GM12878 (cell line): ENCODE measurements at regions not wholly inside any gene's neighbourhood (a gene's known extent, or its start where the extent isn't known, plus 50 kb on each side); places are given as distances from the start of the nearest gene placed in this dataset.

Experiments used
- ATAC-seq: fragments of 200-7000 bp; cut with Tn5 transposase; 3 replicates; pipeline ENCODE4 v1.9.1; 2020; ENCODE audit warnings: mild to moderate bottlenecking, moderate library complexity
- BruUV-seq: library from RNA; stranded (reverse); fragments of 400-500 nt; replicated peaks from 2 replicates; lab custom pipeline; 2021; lab: Mats Ljungman, UMichigan
- CTCF ChIA-PET: fragments of 300-600 bp; sonication (Branson Sonifier 250); formaldehyde crosslinking; extraction: SDS; loops from one replicate; lab custom pipeline; 2021; ENCODE audit warnings: inconsistent platforms; lab: Yijun Ruan, JAX
- POLR2A ChIA-PET: fragments of 350-600 bp; formaldehyde crosslinking; extraction: SDS; loops from one replicate; lab custom pipeline; 2021; ENCODE audit warnings: inconsistent platforms; lab: Charles Lee
- RAD21 ChIA-PET: fragments of 300-600 bp; sonication (Branson Sonifier 250); formaldehyde crosslinking; loops from one replicate; lab custom pipeline; 2023; ENCODE audit warnings: antibody characterized with exemption; ENCODE audit not compliant: unreplicated experiment; lab: Charles Lee
- SMC1A ChIA-PET: fragments of 300-600 bp; sonication (Branson Sonifier 250); formaldehyde crosslinking; loops from one replicate; lab custom pipeline; 2023; ENCODE audit not compliant: unreplicated experiment, uncharacterized antibody; lab: Charles Lee
- DNase-seq: peaks from one replicate; pipeline ENCODE4 v3.0.0-alpha.2; 2011; ENCODE audit warnings: low read depth, low spot score
- FAIRE-seq: peaks from 3 replicates; lab custom pipeline; 2011; peaks lifted over from hg19 to GRCh38; lab: Jason Lieb, UNC
- H2AFZ ChIP-seq: 2 replicates; pipeline ENCODE4 v1.6.0; 2011; ENCODE audit warnings: low read depth, low read length, control low read depth; ENCODE audit not compliant: control insufficient read depth
- H3K27ac ChIP-seq: 2 replicates; pipeline ENCODE4 v1.5.1; 2011; ENCODE audit warnings: control low read depth; ENCODE audit not compliant: control insufficient read depth, insufficient read depth
- H3K27me3 ChIP-seq, 2 experiments: replicated peaks in 1 of 2; 2 replicates each; pipeline versions ENCODE4 v1.6.0 to v1.6.1; 2011; ENCODE audit warnings: low read length in 1 of 2; ENCODE audit not compliant: control insufficient read depth in 2 of 2, insufficient read depth in 2 of 2
- H3K36me3 ChIP-seq, 2 experiments: 2 replicates each; pipeline ENCODE4 v1.5.1; 2011; ENCODE audit warnings: low read length in 1 of 2; ENCODE audit not compliant: control insufficient read depth in 2 of 2, insufficient read depth in 2 of 2
- H3K4me1 ChIP-seq: 2 replicates; pipeline ENCODE4 v1.6.1; 2011; ENCODE audit warnings: mild to moderate bottlenecking, low read length, moderate library complexity, mixed read lengths; ENCODE audit not compliant: control insufficient read depth, insufficient read depth
- H3K4me2 ChIP-seq: 2 replicates; pipeline ENCODE4 v1.6.0; 2011; ENCODE audit warnings: control low read depth; ENCODE audit not compliant: control insufficient read depth, insufficient read depth
- H3K4me3 ChIP-seq: fragments of 200-600 bp; sonication (generic); 2 replicates; pipeline ENCODE4 v1.5.1; 2016
- H3K79me2 ChIP-seq: 2 replicates; pipeline ENCODE4 v1.6.0; 2011; ENCODE audit warnings: low read length; ENCODE audit not compliant: control insufficient read depth, insufficient read depth
- H3K9ac ChIP-seq: 2 replicates; pipeline ENCODE4 v1.8.0; 2011; ENCODE audit warnings: low read length, control low read depth, mixed read lengths; ENCODE audit not compliant: control insufficient read depth, insufficient read depth
- H3K9me3 ChIP-seq: replicated peaks from 3 replicates; pipeline ENCODE4 v1.5.1; 2011; ENCODE audit warnings: mild to moderate bottlenecking, low read length; ENCODE audit not compliant: control insufficient read depth, insufficient read depth
- H4K20me1 ChIP-seq: 2 replicates; pipeline ENCODE4 v1.6.0; 2011; ENCODE audit not compliant: control insufficient read depth, insufficient read depth
- MYB ChIP-seq: fragments of 150-350 bp; IDR thresholded peaks from 2 replicates; pipeline ENCODE4 v1.6.1; 2014; ENCODE audit warnings: mild to moderate bottlenecking, low read depth, low read length, borderline replicate concordance
- PAX8 ChIP-seq: fragments of 450-650 bp; IDR thresholded peaks from 2 replicates; pipeline ENCODE4 v1.6.1; 2017; ENCODE audit warnings: mild to moderate bottlenecking, moderate library complexity
- POLR2A ChIP-seq: IDR thresholded peaks from 2 replicates; pipeline ENCODE4 v1.6.1; 2011; ENCODE audit warnings: low read depth, mild to moderate bottlenecking, low read length
- RBBP5 ChIP-seq: fragments of 200-600 bp; sonication (generic); conservative IDR thresholded peaks from 2 replicates; pipeline ENCODE4 v1.6.1; 2016
- RELB ChIP-seq: fragments of 450-650 bp; IDR thresholded peaks from 2 replicates; pipeline ENCODE4 v1.6.1; 2017; ENCODE audit warnings: low read depth, mild to moderate bottlenecking, moderate library complexity
- SIN3A ChIP-seq: IDR thresholded peaks from 2 replicates; pipeline ENCODE4 v1.6.1; 2012; ENCODE audit warnings: low read depth, low read length, improper control_type of control experiment
- ZBTB11 ChIP-seq: fragments of 450-650 bp; formaldehyde crosslinking; IDR thresholded peaks from 2 replicates; pipeline ENCODE4 v1.5.0; 2022; ENCODE audit warnings: mild to moderate bottlenecking, missing genetic modification characterization
- ZNF217 ChIP-seq: fragments of 450-650 bp; IDR thresholded peaks from 2 replicates; pipeline ENCODE4 v1.6.1; 2017; ENCODE audit warnings: antibody characterized with exemption, mild to moderate bottlenecking
- WGBS: methylation state at CpG from one replicate; pipeline ENCODE4 v1.1.6; 2016; ENCODE audit warnings: low lambda C conversion rate; ENCODE audit not compliant: insufficient replicate concordance, insufficient coverage; ENCODE audit errors: missing lambda C conversion rate; 5-methylcytosine and 5-hydroxymethylcytosine counted together
- in situ Hi-C: fragments of 300-500 bp; cut with MboI; formaldehyde crosslinking; loops from 9 replicates; pipeline ENCODE4 v1.14.3; 2018; ENCODE audit warnings: mixed read lengths
- intact Hi-C: fragments of 100-400 bp; cut with micrococcal nuclease; formaldehyde crosslinking; loops from one replicate; pipeline ENCODE4 v1.14.2; 2022; ENCODE audit not compliant: unreplicated experiment

- no peak overlapping the region for H3K4me2 ChIP-seq
- no peak for ATAC-seq
- no peaks in the 10 kb centered on the region for H4K20me1 ChIP-seq
- H3K4me1 ChIP-seq: no peaks in the 10 kb centered on the region
- FAIRE-seq: no peak
- no peaks in the 10 kb centered on the region for H3K27me3 ChIP-seq
- 33% methylated on average over 16 of the region's 16 CpGs for WGBS
- no peak overlapping the region for H3K4me3 ChIP-seq
- ChIA-PET SMC1A (interaction anchor here (1.2 kb wide), 1 partner anchor 9 kb away, joined by 3 read pairs; no protein-coding TSS in a partner anchor), CTCF (no interaction called here), RAD21 (no interaction called here), POLR2A (no interaction called here)
- no peak for DNase-seq
- H3K9me3 ChIP-seq: no peaks in the 10 kb centered on the region
- BruUV-seq: no TSS peak
- no peaks in the 10 kb centered on the region for H3K36me3 ChIP-seq
- in situ Hi-C loops: no loop called here
- H3K9ac ChIP-seq: no peak overlapping the region
- no peak overlapping the region for H3K27ac ChIP-seq
- no peak overlapping the region for H2AFZ ChIP-seq
- TF ChIP-seq RBBP5 (no peak), ZNF217 (no peak), POLR2A (no peak), RELB (no peak), MYB (no peak), SIN3A (no peak)
- no peaks in the 10 kb centered on the region for H3K79me2 ChIP-seq
- intact Hi-C loops: no loop called here
Observed at GRCh38 chr5:66426259-66427138, 169.7 kb upstream of the MAST4 start.

- Histone ChIP-seq H4K20me1 (no peaks in the 10 kb centered on the region), H3K4me1 (no peaks in the 10 kb centered on the region), H3K27ac (no peak overlapping the region), H3K36me3 (no peaks in the 10 kb centered on the region), H3K79me2 (no peaks in the 10 kb centered on the region), H3K9ac (no peak overlapping the region), H3K4me2 (no peak overlapping the region), H3K9me3 (no peaks in the 10 kb centered on the region), H3K27me3 (no peaks in the 10 kb centered on the region), H2AFZ (no peak overlapping the region), H3K4me3 (no peak overlapping the region)
- in situ Hi-C loops (no loop called here), intact Hi-C loops (no loop called here)
- DNase-seq: no peak
- FAIRE-seq: no peak
- no TSS peak for BruUV-seq
- WGBS: 13% methylated on average over 4 of the region's 4 CpGs
- ATAC-seq: no peak
- ChIA-PET CTCF (no interaction called here), POLR2A (no interaction called here), RAD21 (no interaction called here), SMC1A (interaction anchor here (1.2 kb wide), 1 partner anchor 10 kb away, joined by 3 read pairs; no protein-coding TSS in a partner anchor)
- TF ChIP-seq PAX8: no peak
- no peak for TF ChIP-seq ZBTB11 (CRISPR knock-in tag)
Observed at GRCh38 chr5:66427139-66427442, 169.1 kb upstream of the MAST4 start.
